H1 (cell line): ENCODE measurements at regions not wholly inside any gene's neighbourhood (a gene's known extent, or its start where the extent isn't known, plus 50 kb on each side); places are given as distances from the start of the nearest gene placed in this dataset.

ENCODE experiments used
- CTCF ChIA-PET: fragments of 300-600 bp; sonication (Branson Sonifier 250); formaldehyde crosslinking; loops from one replicate; lab custom pipeline; 2021; ENCODE audit not compliant: partially characterized antibody; lab: Charles Lee
- POLR2A ChIA-PET: fragments of 300-600 bp; sonication (Branson Sonifier 250); formaldehyde crosslinking; loops from one replicate; lab custom pipeline; 2021; ENCODE audit warnings: inconsistent platforms; ENCODE audit not compliant: partially characterized antibody; lab: Charles Lee
- DNase-seq, 2 experiments: peaks; one replicate each; pipeline versions ENCODE4 v3.0.0 to v3.0.0-alpha.2; 2010 to 2022; ENCODE audit warnings: low spot score in 2 of 2, low read depth in 1 of 2, mixed read lengths in 1 of 2
- FAIRE-seq: peaks from 2 replicates; lab custom pipeline; 2011; peaks lifted over from hg19 to GRCh38; lab: Jason Lieb, UNC
- H2AFZ ChIP-seq: 2 replicates; pipeline ENCODE4 v1.8.1; 2012; ENCODE audit warnings: low read length, inconsistent platforms
- H2AK5ac ChIP-seq: 2 replicates; pipeline ENCODE4 v1.6.1; 2013; ENCODE audit warnings: low read depth, low read length
- H2BK120ac ChIP-seq: replicated peaks from 2 replicates; pipeline ENCODE3; 2013; ENCODE audit warnings: low read depth, low read length, inconsistent platforms
- H2BK12ac ChIP-seq: 2 replicates; pipeline ENCODE4 v1.6.1; 2013; ENCODE audit warnings: low read depth, low read length
- H2BK15ac ChIP-seq: 2 replicates; pipeline ENCODE4 v1.6.1; 2013; ENCODE audit warnings: low read length
- H2BK20ac ChIP-seq: 2 replicates; pipeline ENCODE4 v1.6.1; 2013; ENCODE audit warnings: low read length
- H2BK5ac ChIP-seq: 2 replicates; pipeline ENCODE4 v1.6.1; 2013; ENCODE audit warnings: low read depth, low read length
- H3K14ac ChIP-seq: 2 replicates; pipeline ENCODE4 v1.6.1; 2013; ENCODE audit warnings: inconsistent platforms; ENCODE audit not compliant: insufficient read length
- H3K18ac ChIP-seq: 2 replicates; pipeline ENCODE4 v1.6.1; 2013; ENCODE audit warnings: low read length; ENCODE audit errors: extremely low read depth
- H3K23ac ChIP-seq: 2 replicates; pipeline ENCODE4 v1.6.1; 2013; ENCODE audit warnings: inconsistent platforms; ENCODE audit not compliant: insufficient read length
- H3K23me2 ChIP-seq: 2 replicates; pipeline ENCODE4 v1.6.1; 2013; ENCODE audit warnings: low read depth, low read length
- H3K27ac ChIP-seq: 2 replicates; pipeline ENCODE4 v1.6.1; 2011; ENCODE audit warnings: low read depth, low read length, inconsistent platforms
- H3K27me3 ChIP-seq, 4 experiments: replicated peaks in 1 of 4; 1 replicate in 1 of 4; 2 replicates in 3 of 4; pipeline versions ENCODE4 v1.6.1 to v1.8.1; 2011 to 2013; ENCODE audit warnings: low read length in 3 of 4, mild to moderate bottlenecking in 3 of 4, inconsistent platforms in 2 of 4, mixed read lengths in 2 of 4, moderate library complexity in 1 of 4; ENCODE audit not compliant: control insufficient read depth in 3 of 4, insufficient read depth in 3 of 4; ENCODE audit errors: extremely low read depth in 1 of 4
- H3K36me3 ChIP-seq, 4 experiments: 2 replicates each; pipeline versions ENCODE4 v1.6.1 to v1.8.1; 2011 to 2013; ENCODE audit warnings: mild to moderate bottlenecking in 4 of 4, low read length in 3 of 4, moderate library complexity in 2 of 4, control low read depth in 1 of 4, inconsistent platforms in 1 of 4; ENCODE audit not compliant: insufficient read depth in 4 of 4, control insufficient read depth in 2 of 4
- H3K4ac ChIP-seq: replicated peaks from 2 replicates; pipeline ENCODE3; 2013; ENCODE audit warnings: low read length, low read depth, mixed read lengths, inconsistent platforms; ENCODE audit not compliant: insufficient read length
- H3K4me1 ChIP-seq, 4 experiments: replicated peaks in 1 of 4; 1 replicate in 1 of 4; 2 replicates in 3 of 4; pipeline versions ENCODE4 v1.6.1 to v1.8.1; 2011 to 2013; ENCODE audit warnings: low read length in 3 of 4, inconsistent platforms in 2 of 4, mixed read lengths in 1 of 4; ENCODE audit not compliant: insufficient read depth in 4 of 4, control insufficient read depth in 3 of 4
- H3K4me2 ChIP-seq, 2 experiments: 2 replicates each; pipeline versions ENCODE4 v1.6.1 to v1.8.1; 2011 to 2013; ENCODE audit warnings: low read depth in 2 of 2, low read length in 2 of 2, control low read depth in 1 of 2, inconsistent platforms in 1 of 2, mild to moderate bottlenecking in 1 of 2; ENCODE audit not compliant: insufficient read depth in 1 of 2
- H3K4me3 ChIP-seq, 4 experiments: fragments of 200-600, 300-600 bp in 1 of 4; sonication (generic), shearing (Covaris generic), sonication (Bioruptor Twin) in 1 of 4; 2 replicates each; pipeline versions ENCODE4 v1.5.1 to v1.8.1; 2011 to 2016; ENCODE audit warnings: low read length in 4 of 4, low read depth in 3 of 4, control low read depth in 2 of 4, inconsistent platforms in 2 of 4, mild to moderate bottlenecking in 2 of 4, mixed read lengths in 1 of 4, moderate library complexity in 1 of 4; ENCODE audit not compliant: insufficient read depth in 2 of 4; ENCODE audit errors: extremely low read depth in 1 of 4
- H3K56ac ChIP-seq: replicated peaks from 2 replicates; pipeline ENCODE3; 2013; ENCODE audit warnings: low read depth, mild to moderate bottlenecking, mixed read lengths, low read length, inconsistent platforms; ENCODE audit not compliant: insufficient read length
- H3K79me1 ChIP-seq: 2 replicates; pipeline ENCODE4 v1.6.1; 2013; ENCODE audit warnings: low read depth, low read length, control low read depth
- H3K79me2 ChIP-seq, 2 experiments: 2 replicates each; pipeline versions ENCODE4 v1.6.1 to v1.8.1; 2012 to 2013; ENCODE audit warnings: low read length in 2 of 2, mild to moderate bottlenecking in 2 of 2, inconsistent platforms in 1 of 2; ENCODE audit not compliant: insufficient read depth in 2 of 2, control insufficient read depth in 1 of 2
- H3K9ac ChIP-seq, 4 experiments: replicated peaks in 1 of 4; 1 replicate in 1 of 4; 2 replicates in 3 of 4; pipeline versions ENCODE4 v1.6.1 to v1.8.1; 2011 to 2013; ENCODE audit warnings: low read depth in 3 of 4, low read length in 3 of 4, control low read depth in 2 of 4, mild to moderate bottlenecking in 2 of 4, moderate library complexity in 2 of 4, inconsistent platforms in 1 of 4; ENCODE audit errors: extremely low read depth in 1 of 4
- H3K9me3 ChIP-seq, 2 experiments: 2 replicates each; pipeline versions ENCODE4 v1.6.1 to v1.8.1; 2012 to 2013; ENCODE audit warnings: mild to moderate bottlenecking in 2 of 2, moderate library complexity in 2 of 2, control low read depth in 1 of 2, inconsistent platforms in 1 of 2, low read depth in 1 of 2, low read length in 1 of 2, mixed read lengths in 1 of 2; ENCODE audit not compliant: insufficient read depth in 2 of 2
- H4K20me1 ChIP-seq, 2 experiments: replicated peaks in 1 of 2; 2 replicates each; pipeline versions ENCODE3 to v1.8.1; 2011 to 2013; ENCODE audit warnings: inconsistent platforms in 2 of 2, low read length in 2 of 2, mild to moderate bottlenecking in 1 of 2; ENCODE audit not compliant: insufficient read depth in 2 of 2, control insufficient read depth in 1 of 2
- H4K5ac ChIP-seq: 2 replicates; pipeline ENCODE4 v1.6.1; 2013; ENCODE audit warnings: low read length, low read depth, mixed read lengths, inconsistent platforms; ENCODE audit not compliant: insufficient read length
- H4K8ac ChIP-seq: 2 replicates; pipeline ENCODE4 v1.8.0; 2013; ENCODE audit warnings: mild to moderate bottlenecking, moderate library complexity, low read length, inconsistent platforms; ENCODE audit not compliant: insufficient read depth; ENCODE audit errors: extremely low read depth
- H4K91ac ChIP-seq: replicated peaks from 2 replicates; pipeline ENCODE3; 2013; ENCODE audit warnings: low read length, mixed read lengths, inconsistent platforms; ENCODE audit not compliant: insufficient read length
- RAD21 ChIP-seq, 2 experiments: IDR thresholded peaks in 1 of 2; conservative IDR thresholded peaks in 1 of 2; 2 replicates each; pipeline ENCODE4 v1.6.1; 2011; ENCODE audit warnings: low read depth in 2 of 2, low read length in 2 of 2, improper control_type of control experiment in 1 of 2, inconsistent platforms in 1 of 2, mild to moderate bottlenecking in 1 of 2, moderate library complexity in 1 of 2
- TBP ChIP-seq: IDR thresholded peaks from 2 replicates; pipeline ENCODE4 v1.6.1; 2011; ENCODE audit warnings: low read depth, low read length, improper control_type of control experiment
- WGBS, 2 experiments: shearing (Covaris generic) in 1 of 2; methylation state at CpG; one replicate each; pipeline versions ENCODE4 v1.1.6 to v1.1.7; 2013 to 2015; ENCODE audit warnings: low lambda C conversion rate in 2 of 2, mixed read lengths in 2 of 2, inconsistent platforms in 1 of 2, low coverage in 1 of 2, missing lambda C conversion rate in 1 of 2; ENCODE audit not compliant: insufficient replicate concordance in 2 of 2, insufficient coverage in 1 of 2, insufficient read length in 1 of 2; ENCODE audit errors: extremely low coverage in 1 of 2, missing lambda C conversion rate in 1 of 2; 5-methylcytosine and 5-hydroxymethylcytosine counted together

- H4K8ac ChIP-seq, result no peak overlapping the region
- no peak overlapping the region for H4K91ac ChIP-seq
- H3K4ac ChIP-seq, result no peak overlapping the region
- H3K36me3 ChIP-seq, result no peaks in the 10 kb centered on the region
- WGBS, 2 experiments, result 90% methylated on average over 2 of the region's 2 CpGs; no CpG with 5 or more reads in 1 of the 2 experiments
- H2AFZ ChIP-seq, result no peak overlapping the region
- no peaks in the 10 kb centered on the region for H3K9me3 ChIP-seq
- no peak overlapping the region for H2AK5ac ChIP-seq
- H3K79me2 ChIP-seq, result no peaks in the 10 kb centered on the region; a peak in 1 of 4 replicates
- H2BK12ac ChIP-seq, result no peak overlapping the region
- no peak overlapping the region for H4K5ac ChIP-seq
- no peak overlapping the region for H3K27ac ChIP-seq
- no peak overlapping the region for H3K4me3 ChIP-seq
- CTCF ChIA-PET, result no interaction called here
- H3K4me2 ChIP-seq, result no peak overlapping the region
- H2BK15ac ChIP-seq, result no peak overlapping the region
- TF ChIP-seq RAD21 (IDR thresholded peaks at IDR 0.05 in 1 of 2, conservative IDR thresholded peaks at IDR 0.05 in 1 of 2; ENCODE audit: low read depth in 2 of 2, low read length in 2 of 2), result no peak
- no peak for TF ChIP-seq TBP
- TF ChIP-seq, all 59 proteins: peak for 0
- Histone ChIP-seq H3K79me1 (no peaks in the 10 kb centered on the region), H3K9ac (no peak overlapping the region), H3K14ac (no peak overlapping the region), H3K56ac (no peak overlapping the region), H3K27me3 (no peaks in the 10 kb centered on the region), H3K23me2 (no peaks in the 10 kb centered on the region; the same call in 1 of the 2 replicates), H3K18ac (no peak overlapping the region), H2BK5ac (no peak overlapping the region), H3K23ac (no peak overlapping the region), H4K20me1 (no peaks in the 10 kb centered on the region), H2BK20ac (no peak overlapping the region), H3K4me1 (no peaks in the 10 kb centered on the region), H2BK120ac (no peak overlapping the region)
- no peak for DNase-seq
- no peak for FAIRE-seq
- POLR2A ChIA-PET, result no interaction called here
Observed at GRCh38 chr3:137079571-137079970, 121.8 kb downstream of the IL20RB start.
